HepG2 (cell line): ENCODE measurements at regions not wholly inside any gene's neighbourhood (a gene's known extent, or its start where the extent isn't known, plus 50 kb on each side); places are given as distances from the start of the nearest gene placed in this dataset.

Source experiments
- ATAC-seq: fragments of 200-7000 bp; cut with Tn5 transposase; 3 replicates; pipeline ENCODE4 v1.9.1; 2020; ENCODE audit warnings: mild to moderate bottlenecking, moderate library complexity
- BruUV-seq: library from RNA; stranded (reverse); fragments of 400-500 nt; replicated peaks from 2 replicates; lab custom pipeline; 2021; lab: Mats Ljungman, UMichigan
- CTCF ChIA-PET: fragments of 300-600 bp; formaldehyde crosslinking; extraction: SDS; loops from one replicate; lab custom pipeline; 2021; ENCODE audit warnings: low total read pairs, inconsistent platforms, low intra/inter-chr PET ratio; lab: Yijun Ruan, JAX
- POLR2A ChIA-PET: fragments of 350-600 bp; sonication (Branson Sonifier 250); formaldehyde crosslinking; loops from one replicate; lab custom pipeline; 2020; ENCODE audit warnings: antibody characterized with exemption, inconsistent platforms; lab: Yijun Ruan, JAX
- DNase-seq: peaks from one replicate; pipeline ENCODE4 v3.0.0-alpha.2; 2015; ENCODE audit warnings: low spot score
- FAIRE-seq: peaks from 3 replicates; lab custom pipeline; 2011; peaks lifted over from hg19 to GRCh38; lab: Jason Lieb, UNC
- H2AFZ ChIP-seq: one replicate; pipeline ENCODE4 v1.6.1; 2011; ENCODE audit warnings: low read length, inconsistent platforms
- H3K27ac ChIP-seq: fragments of 300-600 bp; 3 replicates; pipeline ENCODE4 v1.8.0; 2011; ENCODE audit warnings: mixed run types, mild to moderate bottlenecking, mixed read lengths, low read length, inconsistent platforms; ENCODE audit not compliant: insufficient read depth; ENCODE audit errors: extremely low read length
- H3K27me3 ChIP-seq, 2 experiments: fragments of 200-600 bp in 1 of 2; 2 replicates in 1 of 2; 3 replicates in 1 of 2; pipeline versions ENCODE4 v1.6.0 to v1.8.0; 2011; ENCODE audit warnings: low read length in 2 of 2, mild to moderate bottlenecking in 2 of 2, moderate library complexity in 2 of 2, inconsistent platforms in 1 of 2; ENCODE audit not compliant: insufficient read depth in 2 of 2, control insufficient read depth in 1 of 2
- H3K36me3 ChIP-seq, 2 experiments: fragments of 200-600 bp in 1 of 2; replicated peaks in 1 of 2; 2 replicates in 1 of 2; 3 replicates in 1 of 2; pipeline versions ENCODE4 v1.5.1 to v1.8.0; 2011; ENCODE audit warnings: low read length in 2 of 2, inconsistent platforms in 1 of 2; ENCODE audit not compliant: insufficient read depth in 2 of 2, control insufficient read depth in 1 of 2
- H3K4me1 ChIP-seq: 2 replicates; pipeline ENCODE4 v1.5.1; 2012; ENCODE audit warnings: low read length, inconsistent platforms; ENCODE audit not compliant: insufficient read depth
- H3K4me2 ChIP-seq: 2 replicates; pipeline ENCODE4 v1.6.0; 2011; ENCODE audit warnings: low read depth, low read length, inconsistent platforms
- H3K4me3 ChIP-seq, 3 experiments: fragments of 200-600 bp in 1 of 3; sonication (generic), shearing (Covaris generic) in 1 of 3; replicated peaks in 1 of 3; 2 replicates each; pipeline ENCODE4 v1.5.1; 2011 to 2016; ENCODE audit warnings: low read length in 3 of 3, inconsistent platforms in 2 of 3, low read depth in 2 of 3, mild to moderate bottlenecking in 2 of 3, control low read depth in 1 of 3, mixed read lengths in 1 of 3; ENCODE audit not compliant: insufficient read depth in 1 of 3
- H3K79me2 ChIP-seq: one replicate; pipeline ENCODE4 v1.6.1; 2011; ENCODE audit warnings: low read length, inconsistent platforms; ENCODE audit not compliant: insufficient read depth
- H3K9ac ChIP-seq: 2 replicates; pipeline ENCODE4 v1.6.0; 2011; ENCODE audit warnings: mild to moderate bottlenecking, low read depth, low read length, inconsistent platforms; ENCODE audit not compliant: insufficient read depth
- H3K9me3 ChIP-seq: 2 replicates; pipeline ENCODE4 v1.5.1; 2012; ENCODE audit warnings: mild to moderate bottlenecking, low read length
- H4K20me1 ChIP-seq: 2 replicates; pipeline ENCODE4 v1.6.0; 2011; ENCODE audit warnings: inconsistent platforms, mild to moderate bottlenecking, low read length, moderate library complexity; ENCODE audit not compliant: insufficient read depth
- CCAR2 ChIP-seq: fragments of 200-400 bp; formaldehyde crosslinking; optimal IDR thresholded peaks from 2 replicates; pipeline ENCODE3; 2018; ENCODE audit warnings: low read depth, mild to moderate bottlenecking, low read length, moderate library complexity
- IRX3 ChIP-seq: sonication (generic); formaldehyde crosslinking; IDR thresholded peaks from 2 replicates; pipeline ENCODE4 v1.8.1; 2023; ENCODE audit warnings: mild to moderate bottlenecking, low read depth, missing genetic modification reagents, borderline replicate concordance
- PHF21A ChIP-seq: sonication (generic); formaldehyde crosslinking; IDR thresholded peaks from 2 replicates; pipeline ENCODE4 v1.5.0; 2020; ENCODE audit warnings: mild to moderate bottlenecking, missing genetic modification reagents
- U2AF1 ChIP-seq: fragments of 200-400 bp; formaldehyde crosslinking; optimal IDR thresholded peaks from 2 replicates; pipeline ENCODE3; 2017; ENCODE audit warnings: mild to moderate bottlenecking, low read depth, low read length
- WGBS: methylation state at CpG from one replicate; pipeline ENCODE4 v1.1.6; 2017; ENCODE audit warnings: low lambda C conversion rate; 5-methylcytosine and 5-hydroxymethylcytosine counted together
- in situ Hi-C: cut with HindIII; loops from 2 replicates; pipeline ENCODE4 v1.10.0; 2017; ENCODE audit warnings: low pct_unique_long_range_greater_than_20kb; ENCODE audit not compliant: extremely low pct_ligation_motif_present
- intact Hi-C: fragments of 100-400 bp; cut with micrococcal nuclease; formaldehyde crosslinking; loops from one replicate; pipeline ENCODE4 v1.10.0; 2022; ENCODE audit not compliant: unreplicated experiment
- TF ChIP-seq, protein P1 (sequence below): IDR thresholded peaks from 2 replicates; pipeline ENCODE4 v1.6.1; 2016; ENCODE audit warnings: missing biosample characterization, missing genetic modification reagents, low read depth
- TF ChIP-seq, protein P2 (sequence below): sonication (generic); formaldehyde crosslinking; IDR thresholded peaks from 2 replicates; pipeline ENCODE4 v1.8.0; 2023; ENCODE audit warnings: mild to moderate bottlenecking, missing genetic modification reagents
- TF ChIP-seq, protein P3 (sequence below): IDR thresholded peaks from 2 replicates; pipeline ENCODE4 v1.4.0; 2020; ENCODE audit warnings: mild to moderate bottlenecking, missing genetic modification reagents
- TF ChIP-seq, protein P4 (sequence below): sonication (generic); formaldehyde crosslinking; IDR thresholded peaks from 2 replicates; pipeline ENCODE4 v1.8.1; 2023; ENCODE audit warnings: mild to moderate bottlenecking, missing genetic modification reagents
- TF ChIP-seq, protein P5 (sequence below): sonication (generic); formaldehyde crosslinking; IDR thresholded peaks from 2 replicates; pipeline ENCODE4 v1.4.0; 2020; ENCODE audit warnings: missing genetic modification reagents

DNA sequence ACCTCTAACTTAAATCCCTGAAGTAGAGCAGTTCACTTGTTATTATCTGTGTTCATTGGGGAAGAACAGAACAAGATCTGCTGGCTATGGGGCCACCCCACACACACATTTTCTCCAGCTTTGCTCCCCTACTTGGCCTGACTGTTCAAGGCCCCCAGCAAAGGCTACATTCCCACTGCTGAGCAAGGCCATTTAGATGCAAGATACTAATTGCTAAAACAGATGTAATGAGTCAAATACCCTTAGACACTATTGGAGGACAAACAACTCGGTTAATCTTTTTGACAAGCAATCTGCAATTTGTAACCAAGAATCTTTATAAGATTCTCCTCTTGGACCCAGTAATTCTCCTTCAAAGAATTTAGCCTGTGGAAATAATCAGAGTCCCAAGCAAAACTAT, 67.7 kb downstream of the NAV1 start:
- Histone ChIP-seq H3K9me3 (no peaks in the 10 kb centered on the region), H3K36me3 (no peaks in the 10 kb centered on the region), H3K79me2 (no peaks in the 10 kb centered on the region), H4K20me1 (no peaks in the 10 kb centered on the region), H3K4me2 (no peak overlapping the region), H3K27me3 (peaks cover 3 to 37% of the 10 kb centered on the region in 2 experiments; a peak in 4 of 5 replicates), H3K4me3 (no peak overlapping the region), H3K9ac (no peak overlapping the region), H3K4me1 (no peaks in the 10 kb centered on the region)
- CTCF ChIA-PET, result no interaction called here
- in situ Hi-C loops, result no loop called here
- TF ChIP-seq IRX3 (no peak), CCAR2 (no peak), PHF21A (no peak), U2AF1 (no peak)
- TF ChIP-seq, protein P1, sequence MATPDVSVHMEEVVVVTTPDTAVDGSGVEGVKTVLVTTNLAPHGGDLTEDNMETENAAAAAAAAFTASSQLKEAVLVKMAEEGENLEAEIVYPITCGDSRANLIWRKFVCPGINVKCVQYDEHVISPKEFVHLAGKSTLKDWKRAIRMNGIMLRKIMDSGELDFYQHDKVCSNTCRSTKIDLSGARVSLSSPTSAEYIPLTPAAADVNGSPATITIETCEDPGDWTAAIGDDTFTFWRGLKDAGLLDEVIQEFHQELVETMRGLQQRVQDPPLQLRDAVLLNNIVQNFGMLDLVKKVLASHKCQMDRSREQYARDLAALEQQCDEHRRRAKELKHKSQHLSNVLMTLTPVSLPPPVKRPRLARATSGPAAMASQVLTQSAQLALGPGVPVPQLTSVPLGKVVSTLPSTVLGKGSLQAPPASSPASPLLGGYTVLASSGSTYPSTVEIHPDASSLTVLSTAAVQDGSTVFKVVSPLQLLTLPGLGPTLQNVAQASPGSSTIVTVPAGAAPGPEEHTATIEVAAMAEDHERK (CRISPR knock-in tag), result no peak
- TF ChIP-seq, protein P2, sequence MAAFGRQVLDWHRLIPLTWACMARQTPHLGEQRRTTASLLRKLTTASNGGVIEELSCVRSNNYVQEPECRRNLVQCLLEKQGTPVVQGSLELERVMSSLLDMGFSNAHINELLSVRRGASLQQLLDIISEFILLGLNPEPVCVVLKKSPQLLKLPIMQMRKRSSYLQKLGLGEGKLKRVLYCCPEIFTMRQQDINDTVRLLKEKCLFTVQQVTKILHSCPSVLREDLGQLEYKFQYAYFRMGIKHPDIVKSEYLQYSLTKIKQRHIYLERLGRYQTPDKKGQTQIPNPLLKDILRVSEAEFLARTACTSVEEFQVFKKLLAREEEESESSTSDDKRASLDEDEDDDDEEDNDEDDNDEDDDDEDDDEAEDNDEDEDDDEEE, result no peak
- TF ChIP-seq, protein P3, sequence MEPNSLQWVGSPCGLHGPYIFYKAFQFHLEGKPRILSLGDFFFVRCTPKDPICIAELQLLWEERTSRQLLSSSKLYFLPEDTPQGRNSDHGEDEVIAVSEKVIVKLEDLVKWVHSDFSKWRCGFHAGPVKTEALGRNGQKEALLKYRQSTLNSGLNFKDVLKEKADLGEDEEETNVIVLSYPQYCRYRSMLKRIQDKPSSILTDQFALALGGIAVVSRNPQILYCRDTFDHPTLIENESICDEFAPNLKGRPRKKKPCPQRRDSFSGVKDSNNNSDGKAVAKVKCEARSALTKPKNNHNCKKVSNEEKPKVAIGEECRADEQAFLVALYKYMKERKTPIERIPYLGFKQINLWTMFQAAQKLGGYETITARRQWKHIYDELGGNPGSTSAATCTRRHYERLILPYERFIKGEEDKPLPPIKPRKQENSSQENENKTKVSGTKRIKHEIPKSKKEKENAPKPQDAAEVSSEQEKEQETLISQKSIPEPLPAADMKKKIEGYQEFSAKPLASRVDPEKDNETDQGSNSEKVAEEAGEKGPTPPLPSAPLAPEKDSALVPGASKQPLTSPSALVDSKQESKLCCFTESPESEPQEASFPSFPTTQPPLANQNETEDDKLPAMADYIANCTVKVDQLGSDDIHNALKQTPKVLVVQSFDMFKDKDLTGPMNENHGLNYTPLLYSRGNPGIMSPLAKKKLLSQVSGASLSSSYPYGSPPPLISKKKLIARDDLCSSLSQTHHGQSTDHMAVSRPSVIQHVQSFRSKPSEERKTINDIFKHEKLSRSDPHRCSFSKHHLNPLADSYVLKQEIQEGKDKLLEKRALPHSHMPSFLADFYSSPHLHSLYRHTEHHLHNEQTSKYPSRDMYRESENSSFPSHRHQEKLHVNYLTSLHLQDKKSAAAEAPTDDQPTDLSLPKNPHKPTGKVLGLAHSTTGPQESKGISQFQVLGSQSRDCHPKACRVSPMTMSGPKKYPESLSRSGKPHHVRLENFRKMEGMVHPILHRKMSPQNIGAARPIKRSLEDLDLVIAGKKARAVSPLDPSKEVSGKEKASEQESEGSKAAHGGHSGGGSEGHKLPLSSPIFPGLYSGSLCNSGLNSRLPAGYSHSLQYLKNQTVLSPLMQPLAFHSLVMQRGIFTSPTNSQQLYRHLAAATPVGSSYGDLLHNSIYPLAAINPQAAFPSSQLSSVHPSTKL, result no peak
- TF ChIP-seq, protein P4, sequence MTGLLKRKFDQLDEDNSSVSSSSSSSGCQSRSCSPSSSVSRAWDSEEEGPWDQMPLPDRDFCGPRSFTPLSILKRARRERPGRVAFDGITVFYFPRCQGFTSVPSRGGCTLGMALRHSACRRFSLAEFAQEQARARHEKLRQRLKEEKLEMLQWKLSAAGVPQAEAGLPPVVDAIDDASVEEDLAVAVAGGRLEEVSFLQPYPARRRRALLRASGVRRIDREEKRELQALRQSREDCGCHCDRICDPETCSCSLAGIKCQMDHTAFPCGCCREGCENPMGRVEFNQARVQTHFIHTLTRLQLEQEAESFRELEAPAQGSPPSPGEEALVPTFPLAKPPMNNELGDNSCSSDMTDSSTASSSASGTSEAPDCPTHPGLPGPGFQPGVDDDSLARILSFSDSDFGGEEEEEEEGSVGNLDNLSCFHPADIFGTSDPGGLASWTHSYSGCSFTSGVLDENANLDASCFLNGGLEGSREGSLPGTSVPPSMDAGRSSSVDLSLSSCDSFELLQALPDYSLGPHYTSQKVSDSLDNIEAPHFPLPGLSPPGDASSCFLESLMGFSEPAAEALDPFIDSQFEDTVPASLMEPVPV (CRISPR knock-in tag), result no peak
- TF ChIP-seq, protein P5, sequence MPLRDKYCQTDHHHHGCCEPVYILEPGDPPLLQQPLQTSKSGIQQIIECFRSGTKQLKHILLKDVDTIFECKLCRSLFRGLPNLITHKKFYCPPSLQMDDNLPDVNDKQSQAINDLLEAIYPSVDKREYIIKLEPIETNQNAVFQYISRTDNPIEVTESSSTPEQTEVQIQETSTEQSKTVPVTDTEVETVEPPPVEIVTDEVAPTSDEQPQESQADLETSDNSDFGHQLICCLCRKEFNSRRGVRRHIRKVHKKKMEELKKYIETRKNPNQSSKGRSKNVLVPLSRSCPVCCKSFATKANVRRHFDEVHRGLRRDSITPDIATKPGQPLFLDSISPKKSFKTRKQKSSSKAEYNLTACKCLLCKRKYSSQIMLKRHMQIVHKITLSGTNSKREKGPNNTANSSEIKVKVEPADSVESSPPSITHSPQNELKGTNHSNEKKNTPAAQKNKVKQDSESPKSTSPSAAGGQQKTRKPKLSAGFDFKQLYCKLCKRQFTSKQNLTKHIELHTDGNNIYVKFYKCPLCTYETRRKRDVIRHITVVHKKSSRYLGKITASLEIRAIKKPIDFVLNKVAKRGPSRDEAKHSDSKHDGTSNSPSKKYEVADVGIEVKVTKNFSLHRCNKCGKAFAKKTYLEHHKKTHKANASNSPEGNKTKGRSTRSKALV (CRISPR knock-in tag), result no peak
- TF ChIP-seq, all 625 proteins: peak for 0
- ATAC-seq (no peak), DNase-seq (no peak), FAIRE-seq (no peak)
- Histone ChIP-seq H2AFZ (no peak overlapping the region), H3K27ac (no peak overlapping the region)
- WGBS, result 0% methylated on average over 1 of the region's 1 CpG
- BruUV-seq, result no TSS peak
- intact Hi-C loops, result no loop called here
- POLR2A ChIA-PET, result no interaction called here
